GM12874 (cell line): ENCODE measurements at regions not wholly inside any gene's neighbourhood (a gene's known extent, or its start where the extent isn't known, plus 50 kb on each side); places are given as distances from the start of the nearest gene placed in this dataset.

Source experiments
- CTCF ChIP-seq: IDR thresholded peaks from 2 replicates; pipeline ENCODE4 v1.5.1; 2011; ENCODE audit warnings: low read depth, mild to moderate bottlenecking, control low read depth, low read length, moderate library complexity; ENCODE audit not compliant: insufficient read depth

- TF ChIP-seq CTCF = no peak
Observed at GRCh38 chr4:162869157-162869556, 297.5 kb downstream of the NAF1 start.

GRCh38 chr4:162866565-162866964 lies 300.1 kb downstream of the NAF1 start:
- no peak for TF ChIP-seq CTCF

- TF ChIP-seq CTCF = no peak
Observed at GRCh38 chr4:162865102-162865501, 301.6 kb downstream of the NAF1 start.

GRCh38 chr4:162853788-162854187 lies 312.9 kb downstream of the NAF1 start:
- TF ChIP-seq CTCF = no peak

- no peak for TF ChIP-seq CTCF
Observed at GRCh38 chr4:162852642-162853041, 314.0 kb downstream of the NAF1 start.

GRCh38 chr4:162849937-162850336 lies 316.8 kb downstream of the NAF1 start:
- TF ChIP-seq CTCF = no peak

GRCh38 chr4:162847945-162848549 lies 318.6 kb downstream of the NAF1 start:
- no peak for TF ChIP-seq CTCF
